ENCODE measurements at regions not wholly inside any gene's neighbourhood (a gene's known extent, or its start where the extent isn't known, plus 50 kb on each side); places are given as distances from the start of the nearest gene placed in this dataset.

DNA sequence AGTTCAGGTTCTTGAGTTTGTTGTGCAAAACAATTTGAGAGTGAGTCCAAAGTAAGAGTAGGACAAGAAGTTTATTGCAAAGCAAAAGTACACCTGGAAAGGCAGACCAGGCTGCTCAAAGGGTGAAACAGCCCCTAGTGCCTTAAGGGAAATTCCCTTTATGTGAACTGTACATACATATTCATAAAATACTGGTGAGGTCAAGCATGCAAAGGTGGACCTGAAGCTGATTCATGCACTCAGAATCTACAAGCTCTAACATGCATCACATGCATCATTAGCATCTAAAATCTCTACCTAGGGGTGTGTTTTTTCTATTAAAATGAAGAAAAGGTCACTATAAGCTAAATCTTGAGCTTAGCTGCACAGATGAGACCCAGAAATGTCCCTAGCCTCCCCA, 266.9 kb downstream of the SPATA18 start:
- TF ChIP-seq, protein P1, sequence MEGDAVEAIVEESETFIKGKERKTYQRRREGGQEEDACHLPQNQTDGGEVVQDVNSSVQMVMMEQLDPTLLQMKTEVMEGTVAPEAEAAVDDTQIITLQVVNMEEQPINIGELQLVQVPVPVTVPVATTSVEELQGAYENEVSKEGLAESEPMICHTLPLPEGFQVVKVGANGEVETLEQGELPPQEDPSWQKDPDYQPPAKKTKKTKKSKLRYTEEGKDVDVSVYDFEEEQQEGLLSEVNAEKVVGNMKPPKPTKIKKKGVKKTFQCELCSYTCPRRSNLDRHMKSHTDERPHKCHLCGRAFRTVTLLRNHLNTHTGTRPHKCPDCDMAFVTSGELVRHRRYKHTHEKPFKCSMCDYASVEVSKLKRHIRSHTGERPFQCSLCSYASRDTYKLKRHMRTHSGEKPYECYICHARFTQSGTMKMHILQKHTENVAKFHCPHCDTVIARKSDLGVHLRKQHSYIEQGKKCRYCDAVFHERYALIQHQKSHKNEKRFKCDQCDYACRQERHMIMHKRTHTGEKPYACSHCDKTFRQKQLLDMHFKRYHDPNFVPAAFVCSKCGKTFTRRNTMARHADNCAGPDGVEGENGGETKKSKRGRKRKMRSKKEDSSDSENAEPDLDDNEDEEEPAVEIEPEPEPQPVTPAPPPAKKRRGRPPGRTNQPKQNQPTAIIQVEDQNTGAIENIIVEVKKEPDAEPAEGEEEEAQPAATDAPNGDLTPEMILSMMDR (IDR thresholded peaks at IDR 0.05; ENCODE audit: low read depth, low read length, missing control alignments), result no peak
- DNase-seq (ENCODE audit: low read depth), result no peak
- no peak overlapping the region for H3K4me3 ChIP-seq (ENCODE audit: low read depth, low read length)

DNA sequence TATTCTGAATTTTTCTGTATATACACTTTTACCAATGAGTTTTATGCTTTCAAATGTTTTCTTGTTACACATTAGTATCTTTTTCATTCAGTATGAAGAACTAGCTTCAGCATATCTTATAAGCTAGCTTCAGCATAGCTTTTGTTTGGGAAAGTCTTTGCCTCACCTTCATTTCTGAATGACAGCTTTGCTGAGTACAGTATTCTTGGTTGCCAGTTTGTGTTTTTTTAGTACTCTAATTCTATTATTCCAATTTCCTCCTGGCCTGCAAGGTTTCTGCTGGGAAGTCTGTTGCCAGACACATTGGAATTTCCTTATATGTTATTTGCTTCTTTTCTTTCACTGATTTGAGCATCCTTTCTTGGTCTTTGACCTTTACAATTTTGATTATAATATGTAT, 278.8 kb downstream of the SPATA18 start:
- DNase-seq (ENCODE audit: low read depth), result no peak
- TF ChIP-seq, protein P1 (IDR thresholded peaks at IDR 0.05; ENCODE audit: low read depth, low read length, missing control alignments), result no peak
- H3K4me3 ChIP-seq (ENCODE audit: low read depth, low read length), result no peak overlapping the region

DNA sequence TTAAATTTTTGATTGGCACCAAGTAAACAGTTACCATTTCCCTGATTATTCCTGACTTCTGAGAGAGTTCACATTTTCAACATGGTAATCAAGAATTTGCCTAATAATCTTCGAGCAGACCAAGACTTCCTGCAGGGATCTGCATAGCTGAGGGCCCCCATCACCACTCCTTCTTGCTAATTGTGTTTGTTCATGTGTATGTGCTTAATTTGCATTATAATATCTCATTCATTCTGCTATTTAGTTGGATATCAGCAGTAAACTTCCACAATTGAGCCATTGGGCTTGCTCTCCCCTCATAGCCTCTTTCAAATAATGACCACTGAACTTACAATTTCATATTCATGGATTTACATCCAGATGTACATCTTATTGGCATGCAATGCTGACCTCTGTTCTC, 292.5 kb downstream of the SPATA18 start:
- H3K4me3 ChIP-seq (ENCODE audit: low read depth, low read length), result no peak overlapping the region
- DNase-seq (ENCODE audit: low read depth), result no peak
- TF ChIP-seq, protein P1 (IDR thresholded peaks at IDR 0.05; ENCODE audit: low read depth, low read length, missing control alignments), result no peak

DNA sequence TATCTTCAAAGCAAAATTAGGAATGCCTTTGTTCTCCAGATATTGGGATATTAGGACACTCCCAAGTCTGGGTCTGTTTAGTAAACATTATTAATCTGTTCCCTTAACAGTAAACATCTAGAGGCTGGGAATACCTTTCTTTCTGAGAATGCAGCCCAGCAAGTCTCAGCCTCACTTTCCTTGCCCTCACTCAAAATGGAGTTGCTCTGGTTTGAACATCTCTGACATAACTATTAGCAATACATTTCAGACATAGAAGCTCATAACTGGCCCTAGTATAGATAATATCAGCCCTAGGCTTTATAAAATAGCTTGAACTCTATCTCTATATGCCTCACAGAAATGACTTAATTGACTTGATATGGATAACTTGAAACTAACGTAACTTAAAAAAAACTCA, 299.8 kb downstream of the SPATA18 start:
- no peak for DNase-seq (ENCODE audit: low read depth)
- TF ChIP-seq, protein P1 (IDR thresholded peaks at IDR 0.05; ENCODE audit: low read depth, low read length, missing control alignments), result no peak
- no peak overlapping the region for H3K4me3 ChIP-seq (ENCODE audit: low read depth, low read length)

DNA sequence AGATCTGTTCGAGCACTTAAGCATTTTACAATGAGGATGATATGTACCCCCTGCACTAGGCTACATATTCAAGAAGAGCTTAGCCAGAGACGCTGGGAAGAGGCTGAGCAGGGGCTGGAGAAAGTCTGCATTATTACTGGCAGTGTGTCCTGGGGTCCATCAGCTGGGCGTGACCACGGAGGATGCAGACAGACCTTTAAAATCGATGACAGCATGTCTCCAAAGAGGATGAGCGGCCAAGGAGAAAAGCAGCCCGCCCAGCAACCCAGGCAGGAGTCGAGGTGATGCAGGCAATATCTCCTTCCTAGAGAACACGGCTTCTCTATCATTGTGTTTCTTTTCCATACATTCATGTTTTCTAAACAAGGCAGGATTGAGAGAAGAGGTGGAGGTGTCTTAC, 300.7 kb downstream of the USP46 start:
- no peak for DNase-seq (ENCODE audit: low read depth)
- TF ChIP-seq, protein P1 (IDR thresholded peaks at IDR 0.05; ENCODE audit: low read depth, low read length, missing control alignments), result no peak
- H3K4me3 ChIP-seq (ENCODE audit: low read depth, low read length), result no peak overlapping the region

DNA sequence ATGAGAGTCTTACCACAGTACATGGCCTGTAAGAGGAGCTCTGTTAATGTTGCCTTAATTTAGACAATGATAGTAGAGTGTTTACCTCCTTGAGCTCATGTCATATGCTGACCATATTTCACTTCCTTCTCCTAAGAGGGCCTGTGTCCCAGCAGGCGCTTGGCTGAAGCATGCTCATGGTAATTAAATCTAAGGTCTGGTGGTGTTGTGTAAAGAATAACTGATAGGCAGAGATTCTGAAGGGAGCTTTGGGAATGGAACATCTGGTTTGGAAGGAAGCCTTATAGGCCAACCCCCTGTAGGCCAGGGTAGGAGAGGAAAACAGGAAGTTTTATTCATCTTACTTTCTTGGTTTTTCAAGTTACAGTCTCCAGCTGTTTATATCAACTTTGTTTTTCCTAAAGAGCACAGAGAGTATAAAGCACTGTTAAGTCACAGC, 300.2 kb downstream of the USP46 start:
- no peak overlapping the region for H3K4me3 ChIP-seq (ENCODE audit: low read depth, low read length)
- DNase-seq (ENCODE audit: low read depth), result no peak
- TF ChIP-seq, protein P1 (IDR thresholded peaks at IDR 0.05; ENCODE audit: low read depth, low read length, missing control alignments), result no peak

DNA sequence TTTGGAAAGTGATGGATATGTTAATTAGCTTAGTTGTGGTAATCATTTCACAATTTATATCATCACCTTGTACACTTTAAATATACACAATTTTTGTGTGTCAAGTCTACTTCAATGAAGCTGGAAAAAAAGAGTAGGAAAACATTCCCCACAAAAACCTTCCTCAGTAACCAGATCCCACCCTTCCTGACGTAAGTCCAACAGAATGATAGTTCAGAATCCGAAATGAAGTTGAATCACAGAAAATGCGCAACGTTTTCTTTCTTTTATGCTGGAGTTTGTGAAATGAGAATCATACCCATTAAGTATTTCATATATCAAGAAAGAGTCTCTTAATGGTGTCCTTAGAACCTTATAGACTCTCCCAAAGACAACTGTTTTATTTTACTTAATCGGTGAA, 292.9 kb downstream of the USP46 start:
- no peak overlapping the region for H3K4me3 ChIP-seq (ENCODE audit: low read depth, low read length)
- DNase-seq (ENCODE audit: low read depth), result no peak
- TF ChIP-seq, protein P1 (IDR thresholded peaks at IDR 0.05; ENCODE audit: low read depth, low read length, missing control alignments), result no peak
